HG02852 (cell line): ENCODE measurements at regions not wholly inside any gene's neighbourhood (a gene's known extent, or its start where the extent isn't known, plus 50 kb on each side); places are given as distances from the start of the nearest gene placed in this dataset.
"Not testable (repeated sequence)": the region's sequence is repeated elsewhere in the genome, so short reads cannot be mapped to it uniquely, and the experiment has no call there.

Experiments used
- ATAC-seq: cut with Tn5 transposase; IDR thresholded peaks from one replicate; pipeline ENCODE4 v1.9.1; 2021; ENCODE audit warnings: mild to moderate bottlenecking, moderate library complexity; ENCODE audit not compliant: unreplicated experiment

DNA sequence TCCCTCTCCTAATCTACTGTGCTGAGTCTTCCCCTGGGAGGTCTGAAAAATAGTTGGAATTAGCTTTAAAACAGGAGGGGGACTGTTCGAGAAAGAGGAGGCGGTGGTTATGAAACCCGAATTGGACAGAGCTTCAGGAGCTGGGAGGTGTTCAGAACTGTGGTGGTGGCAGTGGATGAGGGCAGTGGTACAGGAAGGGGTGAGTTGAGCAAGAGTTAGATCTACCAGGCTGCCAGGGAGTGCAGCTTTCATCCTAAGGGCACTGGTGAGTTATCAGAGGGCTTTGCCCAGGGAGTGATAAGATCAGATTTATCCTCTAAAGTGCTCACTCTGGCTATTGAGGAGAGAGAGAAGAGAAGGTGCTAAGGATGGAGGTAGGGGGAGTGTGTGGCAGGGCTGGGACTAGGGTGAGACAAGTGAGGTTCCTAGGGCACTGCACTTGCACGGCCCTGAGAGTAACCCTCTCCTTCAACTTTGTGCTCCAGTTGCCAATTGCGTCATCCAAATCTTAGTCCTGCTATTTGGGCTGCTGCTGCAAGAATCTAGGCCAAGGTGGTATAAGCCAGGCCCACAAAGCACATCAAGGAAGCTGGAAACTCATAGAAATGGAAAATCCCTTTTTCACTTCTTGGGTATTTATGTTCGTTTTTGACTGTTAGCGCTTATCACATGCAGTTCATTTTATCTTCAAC, 540.3 kb downstream of the XYLT1 start:
- no peak for ATAC-seq

- ATAC-seq = no peak
Measured at GRCh38 chr16:16933861-16934260, 536.9 kb downstream of the XYLT1 start.

GRCh38 chr16:16934660-16935059, 536.1 kb downstream of the XYLT1 start:
- no peak for ATAC-seq

DNA sequence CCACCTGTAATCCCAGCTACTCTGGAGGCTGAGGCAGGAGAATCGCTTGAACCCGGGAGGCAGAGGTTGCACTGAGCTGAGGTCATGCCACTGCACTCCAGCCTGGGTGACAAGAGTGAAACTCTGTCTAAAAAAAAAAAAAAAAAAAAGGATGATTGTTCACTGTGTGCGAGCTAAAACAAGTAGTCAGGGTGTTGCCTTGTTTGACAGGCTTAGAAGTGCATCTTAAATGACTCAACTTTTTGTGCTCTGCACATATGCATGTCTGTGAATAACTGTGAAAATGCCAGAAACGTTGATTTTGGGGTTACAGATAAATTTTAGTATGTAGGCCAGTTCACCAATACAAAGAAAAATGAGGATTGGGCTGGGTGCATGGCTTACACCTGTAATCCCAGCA, 534.9 kb downstream of the XYLT1 start:
- ATAC-seq = not testable (repeated sequence)

GRCh38 chr16:16937576-16937975, 533.2 kb downstream of the XYLT1 start:
- no peak for ATAC-seq

GRCh38 chr16:16938009-16938408, 532.8 kb downstream of the XYLT1 start:
- ATAC-seq = no peak

GRCh38 chr16:16938980-16939379, 531.8 kb downstream of the XYLT1 start:
- ATAC-seq = no peak

DNA sequence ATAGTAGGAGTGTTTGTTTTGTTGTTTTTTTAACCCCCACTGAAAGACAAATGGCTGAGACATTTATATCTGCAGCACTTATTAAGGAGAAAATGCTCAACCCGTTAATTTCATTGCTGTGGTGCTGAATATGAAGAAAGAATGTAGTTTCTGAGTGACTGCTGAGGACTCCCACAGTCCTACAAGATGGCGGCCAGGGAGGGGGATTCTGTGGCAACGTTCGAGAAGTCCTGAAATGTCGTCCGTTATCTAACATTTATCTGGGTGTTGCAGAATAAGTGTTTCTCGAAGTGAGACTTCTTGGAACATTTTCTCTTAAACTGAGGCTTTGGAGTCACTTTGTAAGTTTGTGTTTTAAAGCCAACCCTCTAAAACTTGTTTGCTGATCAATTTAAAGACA, 530.4 kb downstream of the XYLT1 start:
- ATAC-seq = no peak

DNA sequence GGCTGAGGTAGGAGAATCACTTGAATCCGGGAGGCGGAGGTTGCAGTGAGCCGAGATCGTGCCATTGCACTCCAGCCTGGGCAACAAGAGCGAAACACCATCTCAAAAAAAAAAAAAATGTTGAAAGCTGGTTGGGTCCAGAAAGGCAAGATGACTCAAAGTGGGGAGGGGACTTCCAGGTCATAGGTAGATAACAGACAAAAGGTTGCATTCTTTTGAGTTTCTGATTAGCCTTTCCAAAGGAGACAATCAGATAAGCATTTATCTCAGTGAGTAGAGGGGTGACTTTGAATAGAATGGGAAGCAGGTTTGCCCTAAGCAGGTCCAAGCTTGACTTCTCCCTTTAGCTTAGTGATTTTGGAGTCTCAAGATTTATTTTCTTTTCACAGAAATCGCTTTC, 527.9 kb downstream of the XYLT1 start:
- ATAC-seq = not testable (repeated sequence)

DNA sequence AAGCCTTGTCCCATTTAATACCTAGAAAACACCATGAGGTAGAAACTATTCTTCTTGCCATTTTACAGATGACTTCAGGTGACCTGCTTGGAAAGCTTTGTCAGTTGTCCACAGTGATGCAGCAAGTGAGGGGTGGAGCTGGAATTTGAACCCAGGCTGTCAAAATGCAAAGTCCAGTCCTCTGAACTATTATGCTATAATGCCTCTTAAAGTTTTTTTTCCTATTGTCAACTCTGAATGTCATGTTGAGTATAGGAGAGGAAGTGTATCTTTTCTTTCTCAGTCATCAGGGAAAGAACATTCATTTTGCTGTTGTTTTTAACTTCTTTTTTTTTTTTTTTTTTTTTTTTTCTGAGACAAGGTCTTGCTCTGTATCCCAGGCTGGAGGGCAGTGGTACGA, 525.6 kb downstream of the XYLT1 start:
- ATAC-seq = no peak

DNA sequence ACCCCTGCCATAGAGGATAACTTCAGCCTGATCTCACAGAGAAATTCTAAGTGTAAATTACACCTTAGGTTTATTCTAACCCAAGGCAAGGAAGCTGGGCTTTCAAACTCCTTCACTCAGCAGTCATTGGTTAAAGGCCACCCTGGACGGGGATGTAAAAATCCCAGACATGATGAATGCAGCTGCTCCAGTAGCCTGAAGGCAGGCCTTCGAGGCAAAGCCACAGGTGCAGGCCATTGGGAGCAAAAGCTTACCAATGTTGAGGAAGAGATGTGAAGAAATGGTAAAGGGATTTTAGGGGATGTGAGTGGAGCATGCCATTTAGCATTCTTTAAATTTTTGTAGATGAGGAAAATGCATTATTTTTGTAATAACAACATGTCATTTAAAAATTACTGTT, 514.4 kb downstream of the XYLT1 start:
- no peak for ATAC-seq

DNA sequence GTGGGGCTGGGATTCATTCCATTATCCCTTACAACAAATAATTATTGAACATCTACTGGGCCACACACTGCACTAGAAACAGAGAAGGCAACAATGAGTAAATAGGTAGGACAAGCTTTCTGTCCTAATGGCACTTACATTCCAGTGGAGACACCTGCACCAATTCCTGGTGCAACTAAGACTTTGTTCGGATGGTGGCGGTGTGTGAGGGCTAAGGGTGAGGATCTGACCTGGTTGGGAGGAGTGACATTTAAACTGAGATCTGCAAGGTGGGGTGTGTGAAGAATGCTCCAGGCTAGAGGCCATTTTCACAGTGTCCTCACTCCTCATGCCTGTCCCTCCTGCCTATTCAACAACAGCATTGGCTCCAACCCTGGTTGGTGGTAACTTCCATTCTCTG, 510.0 kb downstream of the XYLT1 start:
- ATAC-seq = no peak

GRCh38 chr16:16966439-16966838, 504.3 kb downstream of the XYLT1 start:
- no peak for ATAC-seq

DNA sequence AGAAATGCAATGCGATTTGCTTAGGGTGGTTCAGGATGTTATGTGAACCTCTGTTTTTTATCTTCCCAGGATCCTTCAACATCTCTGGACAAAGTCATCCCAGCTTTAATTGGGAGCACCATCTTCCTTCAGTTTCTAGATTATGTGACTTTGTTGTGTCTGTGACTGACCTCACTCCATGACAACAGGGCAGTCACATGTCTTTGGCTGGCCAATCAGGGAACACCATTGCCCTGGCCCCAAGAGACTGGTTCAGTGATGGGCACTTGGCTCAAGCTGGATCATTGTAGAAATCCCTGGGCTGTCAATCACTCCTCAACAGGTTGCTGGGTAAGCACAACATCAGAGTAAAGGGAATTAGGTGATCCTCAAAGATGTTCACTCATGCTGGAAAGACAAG, 499.7 kb downstream of the XYLT1 start:
- no peak for ATAC-seq

- no peak for ATAC-seq
Measured at GRCh38 chr16:16972831-16973230, 497.9 kb downstream of the XYLT1 start.

DNA sequence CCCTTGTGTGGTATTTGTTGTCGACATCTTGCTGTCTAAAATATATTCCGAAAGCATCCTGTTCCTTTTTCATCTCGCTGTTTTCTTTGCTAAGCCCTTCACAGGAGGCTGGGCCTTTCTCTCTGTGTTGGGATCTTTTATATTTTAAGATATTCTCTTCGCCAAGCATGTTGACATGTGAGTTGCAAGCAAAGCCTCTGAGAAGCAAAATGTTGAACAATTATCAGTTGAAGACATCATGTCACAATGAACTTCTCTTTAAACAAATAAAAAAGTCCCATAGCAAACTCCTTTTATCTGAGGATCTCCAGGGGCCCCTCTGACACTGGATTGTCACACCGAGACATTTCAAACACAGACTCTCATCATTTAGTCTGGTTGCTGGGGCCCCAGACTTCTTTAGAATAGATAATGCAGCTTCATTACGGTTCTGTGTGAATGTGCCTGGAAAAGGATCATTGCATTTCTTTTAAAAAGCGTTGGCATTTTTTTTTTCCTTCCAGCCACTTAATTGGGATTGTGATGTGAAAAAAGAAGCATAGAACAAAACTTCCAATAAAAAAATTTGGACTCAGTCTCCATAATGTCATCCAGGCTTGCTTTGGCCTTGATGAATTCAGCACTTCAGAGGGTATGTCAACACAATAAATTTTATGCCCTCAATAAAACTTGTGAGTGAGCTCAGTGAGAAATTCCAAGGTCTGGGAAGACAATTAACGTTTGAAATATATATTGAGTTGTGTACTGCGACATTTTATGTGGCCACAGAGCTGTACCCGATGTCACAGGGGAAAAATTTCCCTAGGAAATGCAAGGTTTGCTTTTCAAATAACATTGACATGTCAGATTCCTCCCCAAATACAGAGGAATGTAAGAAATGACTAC, 496.8 kb downstream of the XYLT1 start:
- no peak for ATAC-seq

DNA sequence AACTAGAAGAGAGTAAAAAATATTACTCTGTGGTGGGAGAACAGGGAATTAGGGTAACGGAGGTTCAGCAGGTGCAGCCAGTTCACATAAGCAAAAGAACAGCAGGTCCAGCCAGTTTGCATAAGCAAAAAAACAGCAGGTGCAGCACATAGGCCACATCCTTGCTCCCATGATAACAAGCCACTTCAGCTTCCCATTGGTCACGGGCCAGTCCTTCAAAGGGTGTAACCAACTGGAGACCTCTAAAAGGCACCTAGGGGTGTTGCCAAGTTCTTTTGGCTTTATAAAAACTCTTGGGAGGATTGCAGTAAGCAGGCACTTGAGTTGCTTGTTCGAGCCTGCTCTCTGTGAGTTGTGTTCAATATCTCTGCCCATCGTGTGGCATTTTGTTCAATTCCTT, 488.1 kb downstream of the XYLT1 start:
- ATAC-seq = no peak

- ATAC-seq = no peak
Measured at GRCh38 chr16:16983582-16983981, 487.2 kb downstream of the XYLT1 start.

GRCh38 chr16:16984091-16984490, 486.7 kb downstream of the XYLT1 start:
- not testable (repeated sequence) for ATAC-seq

DNA sequence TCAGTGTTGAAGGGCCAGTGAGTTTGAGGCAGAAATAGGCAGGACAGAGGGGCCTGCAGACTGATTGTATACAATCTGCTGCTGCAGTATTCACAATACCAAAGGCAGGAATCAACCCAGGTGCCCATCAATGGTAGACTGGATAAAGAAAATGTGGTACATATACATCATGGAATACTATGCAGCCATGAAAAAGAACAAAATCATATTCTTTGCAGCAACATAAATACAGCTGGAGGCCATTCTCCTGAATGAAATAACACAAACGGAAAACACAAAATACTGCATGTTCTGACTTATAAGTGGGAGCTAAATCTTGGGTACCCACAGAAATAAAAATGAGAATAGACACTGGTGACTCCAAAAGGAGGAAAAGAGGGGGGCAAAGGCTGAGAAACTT, 485.1 kb downstream of the XYLT1 start:
- no peak for ATAC-seq

DNA sequence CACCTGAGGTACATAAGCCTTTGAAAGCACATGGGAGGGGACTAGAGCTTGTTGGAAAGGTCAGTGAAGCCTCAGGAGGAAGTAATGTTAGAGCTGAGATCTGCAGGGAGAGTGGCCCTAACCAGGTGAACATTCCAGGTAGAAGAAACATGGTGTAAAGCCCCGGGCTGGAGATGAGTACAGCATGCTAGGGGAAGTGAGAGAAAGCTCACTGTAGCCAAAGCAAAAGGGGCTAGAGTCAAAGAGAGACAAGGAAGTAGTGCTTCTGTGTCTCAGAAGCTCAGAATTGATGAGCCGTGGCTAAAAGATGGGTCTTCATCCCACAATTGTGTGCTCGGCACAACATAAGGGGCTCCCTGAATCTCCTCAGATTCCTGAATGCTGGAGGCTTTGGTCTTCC, 481.8 kb downstream of the XYLT1 start:
- no peak for ATAC-seq

DNA sequence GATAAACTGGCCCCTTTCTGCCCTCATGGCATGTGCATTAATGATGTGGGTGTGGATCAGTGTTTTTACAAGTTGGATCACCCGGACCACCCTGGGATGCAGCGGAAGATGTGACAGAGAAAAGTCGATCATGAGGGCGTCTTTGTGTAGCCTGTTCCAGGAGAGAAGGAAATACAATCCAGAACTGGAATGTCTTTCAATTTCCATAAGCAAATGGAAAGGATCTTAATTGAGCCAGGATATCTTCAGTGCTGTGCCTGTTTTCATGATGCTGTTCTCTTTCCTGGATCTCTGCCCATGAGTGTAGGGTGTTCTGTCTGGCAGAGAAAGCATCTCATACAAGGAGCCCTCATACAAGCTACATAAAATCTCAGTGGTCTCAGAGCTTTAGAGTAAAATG, 481.4 kb downstream of the XYLT1 start:
- ATAC-seq = no peak
